ENCODE measurements at regions not wholly inside any gene's neighbourhood (a gene's known extent, or its start where the extent isn't known, plus 50 kb on each side); places are given as distances from the start of the nearest gene placed in this dataset.

DNA sequence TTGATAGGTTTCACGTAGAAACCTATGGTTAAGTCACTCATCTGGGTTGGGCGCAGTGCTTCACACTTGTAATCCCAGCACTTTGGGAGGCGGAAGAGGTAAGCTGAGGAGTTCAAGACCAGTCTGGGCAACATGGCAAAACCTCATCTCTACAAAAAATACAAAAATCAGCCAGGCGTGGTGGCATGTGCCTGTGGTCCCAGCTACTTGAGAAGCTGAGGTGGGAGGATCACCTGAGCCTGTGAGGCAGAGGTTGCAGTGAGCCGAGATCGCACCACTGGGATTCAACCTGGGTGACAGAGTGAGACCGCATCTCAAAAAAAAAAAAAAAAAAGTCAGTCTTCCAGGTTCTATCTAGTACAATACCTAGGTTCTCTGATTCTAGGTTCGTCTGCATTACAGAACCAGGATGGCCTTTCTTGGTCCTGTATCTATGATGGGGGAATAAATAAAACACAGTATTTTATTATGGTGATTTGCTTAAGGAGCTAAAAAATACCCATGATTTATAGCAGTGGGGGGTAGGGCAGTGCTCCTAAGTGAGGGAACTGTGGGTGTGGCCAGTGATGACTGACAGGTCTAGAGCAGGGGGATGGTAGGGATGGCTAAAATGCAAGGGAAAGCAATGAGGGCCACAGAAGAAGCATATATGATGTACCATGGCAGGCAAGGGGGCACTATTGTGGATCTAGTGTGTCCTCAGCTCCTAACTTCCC lies 65.5 kb upstream of the NUP160 start:
- no peak overlapping the region for H3K27ac ChIP-seq
- H3K9me3 ChIP-seq (ENCODE audit: low read depth), result no peaks in the 10 kb centered on the region
- no peaks in the 10 kb centered on the region for H4K20me1 ChIP-seq (ENCODE audit: insufficient read depth, poor library complexity, severe bottlenecking)
- no peaks in the 10 kb centered on the region for H3K27me3 ChIP-seq
- H3K9me2 ChIP-seq (replicated peaks; ENCODE audit: insufficient read depth), result no peaks in the 10 kb centered on the region
- H3K79me2 ChIP-seq, result no peaks in the 10 kb centered on the region
- H3K4me2 ChIP-seq, result no peak overlapping the region
- WGBS (ENCODE audit: low lambda C conversion rate, missing lambda C conversion rate), result 88% methylated on average over 8 of the region's 8 CpGs
- no peak overlapping the region for H2AFZ ChIP-seq
- no peaks in the 10 kb centered on the region for H3K36me3 ChIP-seq (replicated peaks; ENCODE audit: insufficient read depth, low read depth)
- H3K4me3 ChIP-seq, result no peak overlapping the region
- no peak for DNase-seq (ENCODE audit: low spot score)
- no peak for TF ChIP-seq EZH2 (IDR thresholded peaks at IDR 0.05; ENCODE audit: borderline replicate concordance)
- TF ChIP-seq CTCF (IDR thresholded peaks at IDR 0.05; ENCODE audit: poor library complexity), result no peak
- TF ChIP-seq EZH2phosphoT487 (IDR thresholded peaks at IDR 0.05; ENCODE audit: low read depth, severe bottlenecking, unreplicated experiment), result no peak
- H3K4me1 ChIP-seq (ENCODE audit: insufficient read depth), result peaks cover 14% of the 10 kb centered on the region

GRCh38 chr11:47912843-47913437 lies 64.8 kb upstream of the NUP160 start:
- Histone ChIP-seq H3K79me2 (no peaks in the 10 kb centered on the region), H3K9me3 (ENCODE audit: low read depth) (no peaks in the 10 kb centered on the region), H3K4me2 (no peak overlapping the region), H3K9me2 (replicated peaks; ENCODE audit: insufficient read depth) (no peaks in the 10 kb centered on the region), H3K36me3 (replicated peaks; ENCODE audit: insufficient read depth, low read depth) (no peaks in the 10 kb centered on the region), H3K4me1 (ENCODE audit: insufficient read depth) (peaks cover 14% of the 10 kb centered on the region), H3K4me3 (no peak overlapping the region), H3K27ac (no peak overlapping the region), H2AFZ (no peak overlapping the region), H4K20me1 (ENCODE audit: insufficient read depth, poor library complexity, severe bottlenecking) (no peaks in the 10 kb centered on the region), H3K27me3 (no peaks in the 10 kb centered on the region)
- 65% methylated on average over 6 of the region's 6 CpGs for WGBS (ENCODE audit: low lambda C conversion rate, missing lambda C conversion rate)
- TF ChIP-seq EZH2phosphoT487 (IDR thresholded peaks at IDR 0.05; ENCODE audit: low read depth, severe bottlenecking, unreplicated experiment) (no peak), CTCF (IDR thresholded peaks at IDR 0.05; ENCODE audit: poor library complexity) (no peak), EZH2 (IDR thresholded peaks at IDR 0.05; ENCODE audit: borderline replicate concordance) (no peak)
- no peak for DNase-seq (ENCODE audit: low spot score)

DNA sequence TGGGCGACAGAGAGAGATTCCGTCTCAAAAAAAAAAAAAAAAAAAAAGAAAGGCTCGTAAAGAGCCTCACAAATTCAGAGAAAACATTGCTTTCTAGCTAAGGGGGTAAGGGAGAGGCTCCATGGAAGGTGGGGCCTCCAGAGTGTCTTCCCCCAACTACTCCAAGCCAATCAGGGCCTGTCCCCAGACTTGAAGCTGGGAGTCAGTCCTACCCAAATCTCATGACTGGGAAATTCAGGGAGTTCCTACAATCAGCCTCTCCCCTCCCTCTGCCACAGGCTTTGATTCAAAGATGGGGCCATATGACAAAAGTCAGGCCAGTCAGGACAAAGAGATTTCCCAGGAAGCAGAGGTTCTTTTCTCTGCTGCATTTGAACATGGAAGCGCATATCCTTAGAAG lies 63.0 kb upstream of the NUP160 start:
- H3K4me3 ChIP-seq, result no peak overlapping the region
- no peak for DNase-seq (ENCODE audit: low spot score)
- no peak for TF ChIP-seq CTCF (IDR thresholded peaks at IDR 0.05; ENCODE audit: poor library complexity)
- TF ChIP-seq EZH2phosphoT487 (IDR thresholded peaks at IDR 0.05; ENCODE audit: low read depth, severe bottlenecking, unreplicated experiment), result no peak
- TF ChIP-seq EZH2 (IDR thresholded peaks at IDR 0.05; ENCODE audit: borderline replicate concordance), result no peak
- H3K9me2 ChIP-seq (replicated peaks; ENCODE audit: insufficient read depth), result no peaks in the 10 kb centered on the region
- H3K36me3 ChIP-seq (replicated peaks; ENCODE audit: insufficient read depth, low read depth), result no peaks in the 10 kb centered on the region
- no peak overlapping the region for H3K4me2 ChIP-seq
- no peaks in the 10 kb centered on the region for H3K27me3 ChIP-seq
- H2AFZ ChIP-seq, result no peak overlapping the region
- no peaks in the 10 kb centered on the region for H3K79me2 ChIP-seq
- no peaks in the 10 kb centered on the region for H4K20me1 ChIP-seq (ENCODE audit: insufficient read depth, poor library complexity, severe bottlenecking)
- peaks cover under 1% of the 10 kb centered on the region for H3K4me1 ChIP-seq (ENCODE audit: insufficient read depth)
- no peaks in the 10 kb centered on the region for H3K9me3 ChIP-seq (ENCODE audit: low read depth)
- 93% methylated on average over 2 of the region's 4 CpGs for WGBS (ENCODE audit: low lambda C conversion rate, missing lambda C conversion rate)
- no peak overlapping the region for H3K27ac ChIP-seq

Data from hepatocyte (in vitro differentiated cells).